GM12878 (cell line): ENCODE measurements at regions not wholly inside any gene's neighbourhood (a gene's known extent, or its start where the extent isn't known, plus 50 kb on each side); places are given as distances from the start of the nearest gene placed in this dataset.

Experiments used
- ATAC-seq: fragments of 200-7000 bp; cut with Tn5 transposase; 3 replicates; pipeline ENCODE4 v1.9.1; 2020; ENCODE audit warnings: mild to moderate bottlenecking, moderate library complexity
- BruUV-seq: library from RNA; stranded (reverse); fragments of 400-500 nt; replicated peaks from 2 replicates; lab custom pipeline; 2021; lab: Mats Ljungman, UMichigan
- CTCF ChIA-PET: fragments of 300-600 bp; sonication (Branson Sonifier 250); formaldehyde crosslinking; extraction: SDS; loops from one replicate; lab custom pipeline; 2021; ENCODE audit warnings: inconsistent platforms; lab: Yijun Ruan, JAX
- POLR2A ChIA-PET: fragments of 350-600 bp; formaldehyde crosslinking; extraction: SDS; loops from one replicate; lab custom pipeline; 2021; ENCODE audit warnings: inconsistent platforms; lab: Charles Lee
- RAD21 ChIA-PET: fragments of 300-600 bp; sonication (Branson Sonifier 250); formaldehyde crosslinking; loops from one replicate; lab custom pipeline; 2023; ENCODE audit warnings: antibody characterized with exemption; ENCODE audit not compliant: unreplicated experiment; lab: Charles Lee
- SMC1A ChIA-PET: fragments of 300-600 bp; sonication (Branson Sonifier 250); formaldehyde crosslinking; loops from one replicate; lab custom pipeline; 2023; ENCODE audit not compliant: unreplicated experiment, uncharacterized antibody; lab: Charles Lee
- DNase-seq: peaks from one replicate; pipeline ENCODE4 v3.0.0-alpha.2; 2011; ENCODE audit warnings: low read depth, low spot score
- FAIRE-seq: peaks from 3 replicates; lab custom pipeline; 2011; peaks lifted over from hg19 to GRCh38; lab: Jason Lieb, UNC
- H2AFZ ChIP-seq: 2 replicates; pipeline ENCODE4 v1.6.0; 2011; ENCODE audit warnings: low read depth, low read length, control low read depth; ENCODE audit not compliant: control insufficient read depth
- H3K27ac ChIP-seq: 2 replicates; pipeline ENCODE4 v1.5.1; 2011; ENCODE audit warnings: control low read depth; ENCODE audit not compliant: control insufficient read depth, insufficient read depth
- H3K27me3 ChIP-seq, 2 experiments: replicated peaks in 1 of 2; 2 replicates each; pipeline versions ENCODE4 v1.6.0 to v1.6.1; 2011; ENCODE audit warnings: low read length in 1 of 2; ENCODE audit not compliant: control insufficient read depth in 2 of 2, insufficient read depth in 2 of 2
- H3K36me3 ChIP-seq, 2 experiments: 2 replicates each; pipeline ENCODE4 v1.5.1; 2011; ENCODE audit warnings: low read length in 1 of 2; ENCODE audit not compliant: control insufficient read depth in 2 of 2, insufficient read depth in 2 of 2
- H3K4me1 ChIP-seq: 2 replicates; pipeline ENCODE4 v1.6.1; 2011; ENCODE audit warnings: mild to moderate bottlenecking, low read length, moderate library complexity, mixed read lengths; ENCODE audit not compliant: control insufficient read depth, insufficient read depth
- H3K4me2 ChIP-seq: 2 replicates; pipeline ENCODE4 v1.6.0; 2011; ENCODE audit warnings: control low read depth; ENCODE audit not compliant: control insufficient read depth, insufficient read depth
- H3K4me3 ChIP-seq: fragments of 200-600 bp; sonication (generic); 2 replicates; pipeline ENCODE4 v1.5.1; 2016
- H3K79me2 ChIP-seq: 2 replicates; pipeline ENCODE4 v1.6.0; 2011; ENCODE audit warnings: low read length; ENCODE audit not compliant: control insufficient read depth, insufficient read depth
- H3K9ac ChIP-seq: 2 replicates; pipeline ENCODE4 v1.8.0; 2011; ENCODE audit warnings: low read length, control low read depth, mixed read lengths; ENCODE audit not compliant: control insufficient read depth, insufficient read depth
- H3K9me3 ChIP-seq: replicated peaks from 3 replicates; pipeline ENCODE4 v1.5.1; 2011; ENCODE audit warnings: mild to moderate bottlenecking, low read length; ENCODE audit not compliant: control insufficient read depth, insufficient read depth
- H4K20me1 ChIP-seq: 2 replicates; pipeline ENCODE4 v1.6.0; 2011; ENCODE audit not compliant: control insufficient read depth, insufficient read depth
- CEBPB ChIP-seq, 2 experiments: fragments of 150-350 bp in 1 of 2; IDR thresholded peaks; 2 replicates each; pipeline ENCODE4 v1.6.1; 2012 to 2014; ENCODE audit warnings: low read depth in 2 of 2, low read length in 2 of 2, borderline replicate concordance in 1 of 2, inconsistent platforms in 1 of 2
- CREB1 ChIP-seq: IDR thresholded peaks from 2 replicates; pipeline ENCODE4 v1.6.1; 2012; ENCODE audit warnings: low read depth, mild to moderate bottlenecking, inconsistent platforms
- CTCF ChIP-seq, 3 experiments: IDR thresholded peaks in 2 of 3; conservative IDR thresholded peaks in 1 of 3; 2 replicates each; pipeline ENCODE4 v1.5.1; 2011; ENCODE audit warnings: low read depth in 3 of 3, low read length in 3 of 3, mild to moderate bottlenecking in 3 of 3, control low read depth in 2 of 3, moderate library complexity in 2 of 3, inconsistent platforms in 1 of 3, mixed read lengths in 1 of 3; ENCODE audit not compliant: control insufficient read depth in 2 of 3, insufficient read depth in 1 of 3; ENCODE audit errors: extremely low read depth in 1 of 3
- E2F4 ChIP-seq: IDR thresholded peaks from 2 replicates; pipeline ENCODE4 v1.6.1; 2012; ENCODE audit warnings: low read depth, low read length, improper control_type of control experiment
- ESRRA ChIP-seq: IDR thresholded peaks from 2 replicates; pipeline ENCODE4 v1.6.1; 2012; ENCODE audit warnings: mild to moderate bottlenecking, low read length, improper control_type of control experiment
- GATAD2B ChIP-seq: fragments of 450-650 bp; conservative IDR thresholded peaks from 2 replicates; pipeline ENCODE4 v1.6.1; 2017; ENCODE audit warnings: low read depth, mild to moderate bottlenecking, moderate library complexity
- HCFC1 ChIP-seq: fragments of 150-350 bp; IDR thresholded peaks from 2 replicates; pipeline ENCODE4 v1.6.1; 2014; ENCODE audit warnings: low read length
- HDAC2 ChIP-seq: fragments of 200-600 bp; sonication (generic); IDR thresholded peaks from 2 replicates; pipeline ENCODE4 v1.6.1; 2017
- HDAC6 ChIP-seq: fragments of 200-600 bp; sonication (generic); IDR thresholded peaks from one replicate; pipeline ENCODE4 v1.8.0; 2017; ENCODE audit warnings: antibody characterized with exemption; ENCODE audit not compliant: unreplicated experiment
- IKZF2 ChIP-seq, 2 experiments: fragments of 450-650 bp; IDR thresholded peaks; 2 replicates each; pipeline ENCODE4 v1.6.1; 2017; ENCODE audit warnings: mild to moderate bottlenecking in 2 of 2, moderate library complexity in 2 of 2
- KDM1A ChIP-seq: fragments of 200-600 bp; sonication (generic); IDR thresholded peaks from 2 replicates; pipeline ENCODE4 v1.6.1; 2016; ENCODE audit warnings: borderline replicate concordance
- NFIC ChIP-seq: IDR thresholded peaks from 2 replicates; pipeline ENCODE4 v1.6.1; 2012; ENCODE audit warnings: low read depth, mild to moderate bottlenecking, inconsistent platforms, low read length, moderate library complexity
- NFYA ChIP-seq: IDR thresholded peaks from 2 replicates; pipeline ENCODE4 v1.6.1; 2011; ENCODE audit warnings: low read depth, mild to moderate bottlenecking, low read length, improper control_type of control experiment, borderline replicate concordance
- NFYB ChIP-seq: IDR thresholded peaks from 2 replicates; pipeline ENCODE4 v1.6.1; 2011; ENCODE audit warnings: low read depth, mild to moderate bottlenecking, low read length, improper control_type of control experiment, moderate library complexity; ENCODE audit not compliant: insufficient read depth
- POU2F2 ChIP-seq: IDR thresholded peaks from 3 replicates; pipeline ENCODE4 v1.6.1; 2011; ENCODE audit warnings: low read depth, mild to moderate bottlenecking, low read length, borderline replicate concordance
- ZNF207 ChIP-seq: fragments of 450-650 bp; IDR thresholded peaks from 2 replicates; pipeline ENCODE4 v1.6.1; 2014; ENCODE audit warnings: antibody characterized with exemption, mild to moderate bottlenecking, borderline replicate concordance
- ZNF274 ChIP-seq: IDR thresholded peaks from one replicate; pipeline ENCODE4 v1.8.0; 2011; ENCODE audit not compliant: insufficient read length, insufficient read depth
- WGBS: methylation state at CpG from one replicate; pipeline ENCODE4 v1.1.6; 2016; ENCODE audit warnings: low lambda C conversion rate; ENCODE audit not compliant: insufficient replicate concordance, insufficient coverage; ENCODE audit errors: missing lambda C conversion rate; 5-methylcytosine and 5-hydroxymethylcytosine counted together
- in situ Hi-C: fragments of 300-500 bp; cut with MboI; formaldehyde crosslinking; loops from 9 replicates; pipeline ENCODE4 v1.14.3; 2018; ENCODE audit warnings: mixed read lengths
- intact Hi-C: fragments of 100-400 bp; cut with micrococcal nuclease; formaldehyde crosslinking; loops from one replicate; pipeline ENCODE4 v1.14.2; 2022; ENCODE audit not compliant: unreplicated experiment

GRCh38 chr7:136528329-136528728 lies 340.1 kb upstream of the CHRM2 start:
- Histone ChIP-seq H3K4me1 (no peaks in the 10 kb centered on the region), H3K79me2 (no peaks in the 10 kb centered on the region), H3K36me3 (no peaks in the 10 kb centered on the region), H3K4me2 (no peak overlapping the region), H3K4me3 (no peak overlapping the region), H3K27me3 (no peaks in the 10 kb centered on the region), H3K9me3 (no peaks in the 10 kb centered on the region; the same call in 2 of the 3 replicates), H3K27ac (no peak overlapping the region), H4K20me1 (no peaks in the 10 kb centered on the region), H3K9ac (no peak overlapping the region), H2AFZ (no peak overlapping the region)
- intact Hi-C loops (no loop called here), in situ Hi-C loops (no loop called here)
- ChIA-PET RAD21 (no interaction called here), POLR2A (no interaction called here), CTCF (no interaction called here), SMC1A (no interaction called here)
- TF ChIP-seq NFIC (no peak), HDAC6 (no peak), POU2F2 (no peak), KDM1A (no peak), CREB1 (no peak), ESRRA (no peak), CEBPB (IDR thresholded peaks at IDR 0.05; ENCODE audit: borderline replicate concordance in 1 of 2, low read depth in 2 of 2, low read length in 2 of 2) (no peak), ZNF207 (no peak), HCFC1 (no peak), ZNF274 (no peak)
- FAIRE-seq (no peak), DNase-seq (no peak), ATAC-seq (no peak)
- 3% methylated on average over 2 of the region's 2 CpGs for WGBS
- BruUV-seq, result no TSS peak

- Histone ChIP-seq H3K9ac (no peak overlapping the region), H3K27me3 (no peaks in the 10 kb centered on the region), H3K4me1 (no peaks in the 10 kb centered on the region), H3K4me3 (no peak overlapping the region), H4K20me1 (no peaks in the 10 kb centered on the region), H2AFZ (no peak overlapping the region), H3K36me3 (no peaks in the 10 kb centered on the region), H3K9me3 (no peaks in the 10 kb centered on the region; the same call in 2 of the 3 replicates), H3K4me2 (no peak overlapping the region), H3K27ac (no peak overlapping the region), H3K79me2 (no peaks in the 10 kb centered on the region)
- ATAC-seq (no peak), FAIRE-seq (no peak), DNase-seq (no peak)
- in situ Hi-C loops (no loop called here), intact Hi-C loops (no loop called here)
- SMC1A ChIA-PET, result no interaction called here
- WGBS, result 0% methylated on average over 1 of the region's 1 CpG
- RAD21 ChIA-PET, result no interaction called here
- CTCF ChIA-PET, result no interaction called here
- no TSS peak for BruUV-seq
- POLR2A ChIA-PET, result no interaction called here
- TF ChIP-seq NFYA, result no peak
- TF ChIP-seq NFYB, result no peak
- TF ChIP-seq CTCF (IDR thresholded peaks at IDR 0.05 in 2 of 3, conservative IDR thresholded peaks at IDR 0.05 in 1 of 3; ENCODE audit: control insufficient read depth in 2 of 3, extremely low read depth in 1 of 3, insufficient read depth in 1 of 3, low read depth in 3 of 3, low read length in 3 of 3), result no peak
- no peak for TF ChIP-seq E2F4
- TF ChIP-seq HDAC2, result no peak
- no peak for TF ChIP-seq GATAD2B
- TF ChIP-seq IKZF2 (IDR thresholded peaks at IDR 0.05), result no peak
Measured at GRCh38 chr7:136527554-136527953, 340.9 kb upstream of the CHRM2 start.
